GM10248 (cell line): ENCODE measurements at regions not wholly inside any gene's neighbourhood (a gene's known extent, or its start where the extent isn't known, plus 50 kb on each side); places are given as distances from the start of the nearest gene placed in this dataset.

ENCODE experiments used
- CTCF ChIA-PET: fragments of 300-600 bp; sonication (Branson Sonifier 250); formaldehyde crosslinking; extraction: SDS; loops from one replicate; lab custom pipeline; 2021; ENCODE audit warnings: antibody characterized with exemption; lab: Yijun Ruan, JAX
- POLR2A ChIA-PET: fragments of 350-650 bp; sonication (Branson Sonifier 250); formaldehyde crosslinking; extraction: SDS; loops from one replicate; lab custom pipeline; 2020; ENCODE audit warnings: antibody characterized with exemption; lab: Yijun Ruan, JAX
- DNase-seq: peaks from one replicate; pipeline ENCODE4 v3.0.0; 2012; ENCODE audit errors: extremely low spot score
- CTCF ChIP-seq: IDR thresholded peaks from 2 replicates; pipeline ENCODE4 v1.5.1; 2012; ENCODE audit warnings: mild to moderate bottlenecking, low read depth; ENCODE audit errors: extremely low read depth, missing control alignments, control extremely low read depth

- DNase-seq: no peak
- TF ChIP-seq CTCF: no peak
- CTCF ChIA-PET: interaction anchor here (1.5 kb wide), 1 partner anchor 39 kb away, joined by 3 read pairs; no protein-coding TSS in a partner anchor
- POLR2A ChIA-PET: no interaction called here
Measured at GRCh38 chr1:81452693-81453366, 347.9 kb upstream of the ADGRL2 start.

- DNase-seq: no peak
- ChIA-PET CTCF (no interaction called here), POLR2A (no interaction called here)
- no peak for TF ChIP-seq CTCF
Measured at GRCh38 chr1:81449786-81450185, 350.9 kb upstream of the ADGRL2 start.

- POLR2A ChIA-PET: no interaction called here
- DNase-seq: no peak
- TF ChIP-seq CTCF: no peak
- CTCF ChIA-PET: no interaction called here
Measured at GRCh38 chr1:81446000-81446669, 354.6 kb upstream of the ADGRL2 start.

- POLR2A ChIA-PET: no interaction called here
- CTCF ChIA-PET: no interaction called here
- no peak for DNase-seq
Measured at GRCh38 chr1:81443288-81443687, 357.4 kb upstream of the ADGRL2 start.

GRCh38 chr1:81439046-81439823 is 361.5 kb upstream of the ADGRL2 start:
- POLR2A ChIA-PET: no interaction called here
- TF ChIP-seq CTCF: no peak
- CTCF ChIA-PET: interaction anchor here (0.9 to 2.8 kb wide), 3 partner anchors 25 to 111 kb away, joined by 3 to 13 read pairs (median 3); no protein-coding TSS in a partner anchor
- DNase-seq: no peak

More at GRCh38 chr1:81443288-81443687, 357.4 kb upstream of the ADGRL2 start:
- no peak for TF ChIP-seq CTCF

- POLR2A ChIA-PET: interaction anchor here (0.6 kb wide), 1 partner anchor 78 kb away, joined by 3 read pairs; no protein-coding TSS in a partner anchor
- DNase-seq: peak; percentile 18
- no peak for TF ChIP-seq CTCF
- CTCF ChIA-PET: interaction anchor here (1.0 to 2.8 kb wide), 2 partner anchors 23 to 32 kb away, joined by 5 to 13 read pairs; no protein-coding TSS in a partner anchor
Measured at GRCh38 chr1:81437649-81438048, 363.1 kb upstream of the ADGRL2 start.
